Hematopoietic multipotent progenitor cell treated with erythropoietin and hydrocortisone succinate and interleukin-3 and kit ligand, for 17 days (in vitro differentiated cells): ENCODE measurements at regions not wholly inside any gene's neighbourhood (a gene's known extent, or its start where the extent isn't known, plus 50 kb on each side); places are given as distances from the start of the nearest gene placed in this dataset.

Experiments used
- DNase-seq: peaks from one replicate; pipeline ENCODE4 v3.0.0-alpha.2; 2015; ENCODE audit warnings: low spot score

GRCh38 chr10:117868151-117868550 is 178.6 kb downstream of the RAB11FIP2 start:
- no peak for DNase-seq

DNA sequence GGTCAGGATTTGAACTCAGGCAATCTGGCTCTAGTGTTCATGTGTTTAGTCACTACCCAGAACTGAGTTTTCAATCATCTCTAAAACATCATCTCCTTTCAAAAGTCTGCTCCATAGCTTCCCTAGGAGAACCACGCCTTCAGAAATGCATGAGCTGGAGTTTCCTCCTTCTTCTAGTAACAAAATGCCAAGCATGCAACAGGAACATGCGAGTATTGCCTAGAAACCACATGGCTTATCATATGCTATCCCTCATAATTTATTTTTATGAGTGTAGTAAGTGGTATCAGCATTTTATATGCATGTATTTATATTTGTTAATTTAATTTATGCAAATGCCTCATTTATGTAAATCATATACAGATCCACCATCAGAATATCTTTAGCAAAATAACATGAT is 170.9 kb downstream of the RAB11FIP2 start:
- DNase-seq, result no peak

DNA sequence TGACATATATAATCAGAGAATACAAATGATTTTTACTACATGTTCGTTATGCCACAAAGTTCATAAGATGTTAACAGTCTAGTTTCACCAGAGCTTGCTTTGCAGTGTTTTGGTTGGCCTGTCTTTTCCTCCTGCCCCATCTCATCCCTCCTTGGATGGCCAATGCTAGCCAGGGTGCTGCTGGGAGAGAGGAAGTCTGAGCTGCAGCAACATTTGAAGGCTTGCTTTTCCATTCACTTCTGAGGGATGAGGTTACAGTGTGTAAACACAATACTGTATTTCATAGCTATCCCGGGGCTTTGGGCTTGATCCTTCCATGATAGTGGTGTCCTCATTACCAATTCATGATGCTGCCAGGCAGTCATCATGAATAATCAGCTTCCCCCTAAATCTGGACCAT is 170.5 kb downstream of the RAB11FIP2 start:
- no peak for DNase-seq

GRCh38 chr10:117878626-117879025 is 168.1 kb downstream of the RAB11FIP2 start:
- no peak for DNase-seq

DNA sequence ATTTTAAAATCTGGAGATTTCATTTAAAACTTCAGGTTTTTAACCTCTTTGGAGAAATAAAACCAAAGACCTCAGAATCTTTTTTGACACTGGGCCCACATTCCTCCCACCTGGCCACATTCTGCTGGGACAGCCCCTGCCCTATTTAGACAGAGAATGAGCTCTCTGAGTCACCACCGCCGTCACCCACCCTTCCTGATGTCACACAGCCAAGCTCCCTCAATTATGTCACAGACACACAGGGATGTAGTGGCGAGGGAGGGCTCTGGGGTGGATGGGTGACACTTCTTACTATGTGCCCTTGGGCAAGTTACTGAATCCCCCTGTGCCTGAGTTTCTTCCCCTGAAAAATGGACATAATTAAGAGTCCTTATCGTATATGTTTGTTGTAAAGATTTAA is 162.6 kb downstream of the RAB11FIP2 start:
- DNase-seq, result no peak

DNA sequence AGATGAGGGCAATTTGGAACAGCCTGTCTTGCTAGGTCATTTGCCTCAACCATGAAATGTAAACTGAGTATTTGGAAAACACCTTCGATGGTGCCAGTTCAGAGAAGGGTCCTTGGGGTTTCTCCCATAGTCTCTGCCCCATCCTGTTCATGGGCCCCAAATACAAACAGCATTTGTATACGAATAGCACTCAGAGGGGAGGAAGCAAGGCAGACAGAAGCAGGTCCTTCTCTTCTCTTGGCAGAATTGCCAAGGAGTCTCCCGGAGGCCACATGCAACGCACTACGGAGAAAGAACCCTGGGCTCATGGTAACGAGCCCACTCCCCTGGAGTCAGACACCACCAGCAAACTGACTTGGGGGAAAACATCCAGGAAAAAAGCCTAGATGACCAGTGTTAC is 162.1 kb downstream of the RAB11FIP2 start:
- DNase-seq, result no peak

GRCh38 chr10:117885206-117885829 is 161.4 kb downstream of the RAB11FIP2 start:
- DNase-seq, result no peak

- DNase-seq, result no peak
Measured at GRCh38 chr10:117886766-117887165, 160.0 kb downstream of the RAB11FIP2 start.

GRCh38 chr10:117889664-117890063 is 157.1 kb downstream of the RAB11FIP2 start:
- no peak for DNase-seq

- DNase-seq, result no peak
Measured at GRCh38 chr10:117892681-117893220, 154.0 kb downstream of the RAB11FIP2 start.

- no peak for DNase-seq
Measured at GRCh38 chr10:117894339-117894738, 152.4 kb downstream of the RAB11FIP2 start.

GRCh38 chr10:117896517-117896916 is 150.2 kb downstream of the RAB11FIP2 start:
- no peak for DNase-seq

- DNase-seq, result no peak
Measured at GRCh38 chr10:117899181-117899683, 147.5 kb downstream of the RAB11FIP2 start.

GRCh38 chr10:117900280-117900679 is 146.5 kb downstream of the RAB11FIP2 start:
- DNase-seq, result no peak

GRCh38 chr10:117903854-117904253 is 142.9 kb downstream of the RAB11FIP2 start:
- no peak for DNase-seq

GRCh38 chr10:117905404-117905803 is 141.3 kb downstream of the RAB11FIP2 start:
- DNase-seq, result no peak

DNA sequence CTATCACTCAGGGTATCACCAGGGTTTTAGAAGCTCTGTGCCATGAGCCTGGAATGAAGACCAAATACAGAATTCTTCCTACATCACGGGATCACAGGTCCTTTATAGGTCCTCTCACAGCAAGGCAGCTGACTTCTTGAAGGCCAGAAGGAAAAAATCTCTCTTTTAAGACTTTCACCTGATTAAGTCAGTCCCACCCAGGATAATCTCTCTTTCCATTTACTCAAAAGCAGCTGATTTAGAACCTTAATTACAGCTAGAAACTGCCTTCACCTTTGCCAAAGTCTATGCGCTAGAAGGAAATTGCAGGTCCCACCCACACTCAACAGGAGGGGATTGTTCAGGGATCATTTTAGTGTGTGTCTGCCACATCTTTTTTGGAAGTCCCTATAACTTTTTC is 135.1 kb downstream of the RAB11FIP2 start:
- DNase-seq, result no peak

- no peak for DNase-seq
Measured at GRCh38 chr10:117914334-117914733, 132.4 kb downstream of the RAB11FIP2 start.

DNA sequence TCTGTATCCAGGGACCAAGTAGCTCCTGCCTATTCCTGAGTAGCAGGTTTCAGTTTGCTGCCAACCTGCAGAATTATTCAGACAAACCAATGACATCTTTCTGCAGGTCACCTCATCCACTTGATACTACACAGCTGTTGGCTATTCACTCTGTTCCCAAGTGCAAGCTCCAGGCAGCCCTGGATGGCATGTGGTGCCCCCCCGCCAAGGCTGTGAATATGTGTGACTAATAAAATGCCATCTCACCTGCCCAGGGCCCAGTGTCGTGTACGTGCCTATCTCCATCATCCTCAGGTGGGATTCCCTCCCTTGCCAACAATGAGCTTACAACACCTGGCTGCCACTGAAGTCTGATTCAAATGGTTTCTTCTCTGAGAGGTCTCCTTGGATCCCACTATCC is 125.8 kb downstream of the RAB11FIP2 start:
- DNase-seq, result no peak

DNA sequence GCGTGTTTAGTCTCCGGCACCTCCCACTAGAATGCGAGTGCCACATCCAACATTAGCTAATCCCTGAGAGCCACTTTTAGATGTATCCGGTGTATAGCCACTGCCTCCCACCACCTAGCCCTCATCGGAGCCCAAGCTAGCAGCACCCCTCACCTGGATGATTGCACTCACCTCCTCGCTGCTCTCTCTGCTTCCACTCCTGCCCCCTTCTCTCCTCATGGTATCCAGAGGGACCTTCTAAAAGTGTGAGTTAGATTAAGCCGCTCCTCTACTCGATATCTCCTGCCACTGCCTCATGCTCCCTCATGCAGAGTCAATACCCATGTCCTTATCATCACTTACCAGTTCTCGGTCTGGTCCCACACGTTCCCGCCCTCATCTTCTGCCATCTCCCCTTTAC is 125.3 kb downstream of the RAB11FIP2 start:
- DNase-seq, result no peak

GRCh38 chr10:117924820-117925219 is 121.9 kb downstream of the RAB11FIP2 start:
- DNase-seq, result no peak

GRCh38 chr10:117925369-117925768 is 121.4 kb downstream of the RAB11FIP2 start:
- no peak for DNase-seq

- DNase-seq, result no peak
Measured at GRCh38 chr10:117926491-117926890, 120.2 kb downstream of the RAB11FIP2 start.

DNA sequence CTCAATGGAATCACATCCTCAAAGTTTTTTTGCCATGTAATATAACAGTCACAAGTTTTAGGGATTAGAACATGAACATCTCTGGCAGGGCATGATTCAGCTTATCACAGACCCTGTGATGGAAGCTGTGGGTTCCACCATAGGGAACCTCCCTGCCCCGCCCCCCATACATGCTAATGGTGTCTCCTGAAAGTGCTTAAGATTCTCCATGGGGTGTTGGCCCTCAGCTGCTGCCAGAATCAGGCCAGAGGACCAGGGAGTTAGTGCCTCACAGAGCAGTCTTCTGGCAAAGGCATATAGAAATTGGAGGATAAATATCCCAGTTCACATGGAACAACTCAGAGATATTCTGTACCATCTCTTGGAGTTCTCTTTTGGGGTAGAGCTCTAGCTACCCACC is 119.4 kb downstream of the RAB11FIP2 start:
- no peak for DNase-seq
